Osteocyte (in vitro differentiated cells): ENCODE measurements at regions not wholly inside any gene's neighbourhood (a gene's known extent, or its start where the extent isn't known, plus 50 kb on each side); places are given as distances from the start of the nearest gene placed in this dataset.
"Not testable (repeated sequence)": the region's sequence is repeated elsewhere in the genome, so short reads cannot be mapped to it uniquely, and the experiment has no call there.

Source experiments
- DNase-seq: peaks from one replicate; pipeline ENCODE4 v3.0.0; 2021; ENCODE audit warnings: mixed read lengths; ENCODE audit not compliant: unreplicated experiment; ENCODE audit errors: extremely low spot score
- H3K27ac Mint-ChIP-seq: one replicate; pipeline ENCODE4 v1.8.0; 2021; ENCODE audit warnings: mild to moderate bottlenecking, mixed read lengths; ENCODE audit not compliant: unreplicated experiment
- H3K27me3 Mint-ChIP-seq: one replicate; pipeline ENCODE4 v1.8.0; 2021; ENCODE audit warnings: mixed read lengths; ENCODE audit not compliant: unreplicated experiment
- H3K36me3 Mint-ChIP-seq: one replicate; pipeline ENCODE4 v1.8.0; 2021; ENCODE audit warnings: mixed read lengths; ENCODE audit not compliant: unreplicated experiment
- H3K4me1 Mint-ChIP-seq: one replicate; pipeline ENCODE4 v1.8.0; 2021; ENCODE audit warnings: mixed read lengths; ENCODE audit not compliant: unreplicated experiment
- H3K4me3 Mint-ChIP-seq: one replicate; pipeline ENCODE4 v1.8.0; 2021; ENCODE audit warnings: mild to moderate bottlenecking, moderate library complexity, mixed read lengths; ENCODE audit not compliant: unreplicated experiment
- H3K9me3 Mint-ChIP-seq: one replicate; pipeline ENCODE4 v1.8.0; 2021; ENCODE audit warnings: mixed read lengths; ENCODE audit not compliant: unreplicated experiment
- TF ChIP-seq, protein P1 (sequence below): fragments of 200-600 bp; sonication (generic); IDR thresholded peaks from 2 replicates; pipeline ENCODE4 v1.5.0; 2021; ENCODE audit warnings: antibody characterized with exemption, mild to moderate bottlenecking, moderate library complexity

DNA sequence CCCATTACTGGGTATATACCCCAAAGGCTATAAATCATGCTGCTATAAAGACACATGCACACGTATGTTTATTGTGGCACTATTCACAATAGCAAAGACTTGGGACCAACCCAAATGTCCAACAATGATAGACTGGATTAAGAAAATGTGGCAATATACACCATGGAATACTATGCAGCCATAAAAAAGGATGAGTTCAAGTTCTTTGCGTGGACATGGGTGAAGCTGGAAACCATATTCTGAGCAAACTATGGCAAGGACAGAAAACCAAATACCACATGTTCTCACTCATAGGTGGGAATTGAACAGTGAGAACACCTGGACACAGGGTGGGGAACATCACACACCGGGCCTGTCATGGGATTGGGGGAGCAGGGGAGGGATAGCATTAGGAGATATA is 54.4 kb upstream of the MUCL1 start:
- not testable (repeated sequence) for H3K4me1 Mint-ChIP-seq, H3K36me3 Mint-ChIP-seq, H3K27me3 Mint-ChIP-seq, H3K9me3 Mint-ChIP-seq, H3K27ac Mint-ChIP-seq, DNase-seq, H3K4me3 Mint-ChIP-seq

DNA sequence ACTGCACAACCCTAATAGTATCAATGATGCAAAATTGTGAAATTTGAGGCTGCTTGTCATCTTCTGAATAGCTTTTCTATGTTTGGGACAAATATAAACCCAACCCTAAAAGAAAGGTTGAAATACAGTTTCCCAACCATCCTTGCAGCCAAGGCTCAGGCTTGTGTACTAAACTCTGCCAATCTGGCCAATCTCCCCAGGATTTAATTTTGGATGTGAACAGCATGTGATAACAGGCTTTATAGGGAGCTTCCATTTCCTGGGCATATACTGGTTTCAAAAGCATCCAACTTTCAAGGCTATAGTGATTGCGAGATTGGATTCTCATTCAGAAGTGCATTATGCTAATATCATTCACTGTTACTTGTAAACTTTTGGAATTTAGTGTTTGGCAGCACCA is 55.7 kb upstream of the MUCL1 start:
- no peak for DNase-seq
- no peak overlapping the region for H3K4me3 Mint-ChIP-seq
- no peaks in the 10 kb centered on the region for H3K4me1 Mint-ChIP-seq
- no peak overlapping the region for H3K27ac Mint-ChIP-seq
- TF ChIP-seq, protein P1, sequence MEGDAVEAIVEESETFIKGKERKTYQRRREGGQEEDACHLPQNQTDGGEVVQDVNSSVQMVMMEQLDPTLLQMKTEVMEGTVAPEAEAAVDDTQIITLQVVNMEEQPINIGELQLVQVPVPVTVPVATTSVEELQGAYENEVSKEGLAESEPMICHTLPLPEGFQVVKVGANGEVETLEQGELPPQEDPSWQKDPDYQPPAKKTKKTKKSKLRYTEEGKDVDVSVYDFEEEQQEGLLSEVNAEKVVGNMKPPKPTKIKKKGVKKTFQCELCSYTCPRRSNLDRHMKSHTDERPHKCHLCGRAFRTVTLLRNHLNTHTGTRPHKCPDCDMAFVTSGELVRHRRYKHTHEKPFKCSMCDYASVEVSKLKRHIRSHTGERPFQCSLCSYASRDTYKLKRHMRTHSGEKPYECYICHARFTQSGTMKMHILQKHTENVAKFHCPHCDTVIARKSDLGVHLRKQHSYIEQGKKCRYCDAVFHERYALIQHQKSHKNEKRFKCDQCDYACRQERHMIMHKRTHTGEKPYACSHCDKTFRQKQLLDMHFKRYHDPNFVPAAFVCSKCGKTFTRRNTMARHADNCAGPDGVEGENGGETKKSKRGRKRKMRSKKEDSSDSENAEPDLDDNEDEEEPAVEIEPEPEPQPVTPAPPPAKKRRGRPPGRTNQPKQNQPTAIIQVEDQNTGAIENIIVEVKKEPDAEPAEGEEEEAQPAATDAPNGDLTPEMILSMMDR, result no peak
- H3K9me3 Mint-ChIP-seq, result no peaks in the 10 kb centered on the region
- no peaks in the 10 kb centered on the region for H3K27me3 Mint-ChIP-seq
- no peaks in the 10 kb centered on the region for H3K36me3 Mint-ChIP-seq

DNA sequence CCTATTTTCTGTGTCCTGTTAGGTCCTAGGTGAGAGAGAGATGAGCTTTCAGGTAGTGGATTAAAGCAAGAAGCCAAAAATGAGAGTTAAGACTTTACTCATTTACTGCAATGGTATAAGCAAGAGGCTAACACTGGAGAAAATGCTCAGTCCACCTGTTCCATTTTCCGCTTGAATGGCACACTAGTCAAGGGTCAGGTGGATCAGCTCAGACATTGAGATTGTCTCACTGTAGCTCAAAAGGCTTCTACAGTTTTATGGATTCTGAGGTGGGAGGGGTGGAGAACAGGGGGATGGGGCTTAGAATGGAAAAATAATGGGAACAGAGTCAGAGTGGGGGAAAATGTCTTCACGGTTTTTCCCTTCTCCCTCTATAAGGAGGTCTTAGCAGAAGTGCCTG is 57.3 kb upstream of the MUCL1 start:
- TF ChIP-seq, protein P1, result no peak
- no peaks in the 10 kb centered on the region for H3K27me3 Mint-ChIP-seq
- H3K36me3 Mint-ChIP-seq, result no peaks in the 10 kb centered on the region
- no peak overlapping the region for H3K4me3 Mint-ChIP-seq
- DNase-seq, result no peak
- no peaks in the 10 kb centered on the region for H3K4me1 Mint-ChIP-seq
- no peak overlapping the region for H3K27ac Mint-ChIP-seq
- H3K9me3 Mint-ChIP-seq, result no peaks in the 10 kb centered on the region

DNA sequence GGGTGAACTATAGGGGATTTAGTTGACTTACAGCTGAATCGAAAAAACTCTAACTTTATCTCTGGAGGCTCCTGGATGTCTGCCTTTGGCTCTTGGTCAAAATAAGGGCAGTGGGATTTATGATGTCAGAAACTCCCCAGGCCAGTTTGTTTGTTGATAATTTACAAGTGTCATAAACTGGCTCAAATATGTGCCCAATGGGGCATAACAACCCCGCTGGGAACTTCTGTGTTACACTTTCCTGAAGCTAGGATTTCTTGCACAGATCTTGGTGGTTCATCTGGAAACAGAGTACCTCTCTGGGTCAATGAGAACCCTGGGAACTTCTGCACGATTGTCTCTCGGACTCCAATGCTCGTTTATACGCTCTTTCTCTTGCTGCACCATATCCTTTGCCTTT is 58.7 kb upstream of the MUCL1 start:
- H3K4me3 Mint-ChIP-seq, result no peak overlapping the region
- no peaks in the 10 kb centered on the region for H3K36me3 Mint-ChIP-seq
- H3K9me3 Mint-ChIP-seq, result no peaks in the 10 kb centered on the region
- no peak overlapping the region for H3K27ac Mint-ChIP-seq
- TF ChIP-seq, protein P1, result no peak
- H3K27me3 Mint-ChIP-seq, result no peaks in the 10 kb centered on the region
- no peak for DNase-seq
- H3K4me1 Mint-ChIP-seq, result no peaks in the 10 kb centered on the region

DNA sequence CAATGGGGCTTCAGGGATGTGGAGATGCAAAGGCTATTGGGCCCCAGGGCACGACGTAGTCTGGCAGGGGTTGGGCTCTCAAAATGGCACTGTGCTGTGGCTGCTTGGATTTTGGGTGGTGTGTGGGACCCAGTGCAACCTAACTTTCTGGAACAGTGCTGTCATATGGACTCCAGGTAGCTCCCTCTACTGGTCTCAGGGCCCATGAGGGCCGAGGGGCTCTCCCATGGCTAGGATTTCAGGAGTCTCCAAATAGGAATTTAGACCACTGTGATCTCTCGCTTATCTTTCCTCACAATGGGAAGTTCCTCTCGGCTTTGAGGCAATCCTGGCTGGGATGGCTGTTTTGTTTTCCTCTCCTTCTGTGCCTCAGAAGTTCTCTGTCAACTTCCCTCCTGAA is 68.2 kb upstream of the MUCL1 start:
- no peak overlapping the region for H3K4me3 Mint-ChIP-seq
- no peaks in the 10 kb centered on the region for H3K36me3 Mint-ChIP-seq
- H3K9me3 Mint-ChIP-seq, result peaks cover 39% of the 10 kb centered on the region
- H3K27ac Mint-ChIP-seq, result no peak overlapping the region
- no peaks in the 10 kb centered on the region for H3K4me1 Mint-ChIP-seq
- no peak for DNase-seq
- TF ChIP-seq, protein P1, result no peak
- no peaks in the 10 kb centered on the region for H3K27me3 Mint-ChIP-seq

DNA sequence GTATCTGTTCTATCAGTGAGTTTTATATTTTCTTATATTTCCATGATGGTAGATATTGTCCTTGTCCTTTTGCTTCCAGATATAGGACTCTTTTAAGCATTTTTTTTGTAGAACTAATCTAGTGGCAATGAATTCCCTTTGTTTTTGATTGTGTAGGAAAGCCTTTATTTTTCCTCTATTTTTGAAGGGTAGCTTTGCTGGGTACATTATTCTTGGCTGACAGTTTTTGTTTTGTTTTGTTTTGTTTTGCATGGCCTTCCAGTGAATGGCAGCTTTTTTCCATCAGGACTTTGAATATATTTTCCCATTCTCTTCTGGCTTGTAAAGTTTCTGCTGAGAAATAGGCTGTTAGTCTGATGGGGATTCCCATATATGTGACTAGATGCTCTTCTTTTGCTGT is 70.2 kb upstream of the MUCL1 start:
- TF ChIP-seq, protein P1, result no peak
- peaks cover 39% of the 10 kb centered on the region for H3K9me3 Mint-ChIP-seq

DNA sequence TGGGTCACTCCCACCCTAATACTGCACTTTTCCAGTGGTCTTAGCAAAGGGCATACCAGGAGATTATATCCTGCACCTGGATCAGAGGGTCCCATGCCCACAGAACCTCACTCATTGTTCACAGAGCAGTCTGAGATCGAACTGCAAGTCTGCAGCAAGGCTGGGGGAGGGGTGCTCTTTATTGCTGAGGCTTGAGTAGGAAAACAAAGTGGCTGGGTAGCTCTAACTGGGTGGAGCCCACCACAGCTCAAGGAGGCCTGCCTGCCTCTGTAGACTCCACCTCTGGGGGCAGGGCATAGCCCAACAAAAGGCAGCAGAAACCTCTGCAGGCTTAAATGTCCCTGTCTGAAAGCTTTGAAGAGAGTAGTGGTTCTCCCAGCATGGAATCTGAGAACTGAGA is 77.3 kb upstream of the MUCL1 start:
- not testable (repeated sequence) for H3K4me1 Mint-ChIP-seq, H3K9me3 Mint-ChIP-seq, H3K36me3 Mint-ChIP-seq, H3K27ac Mint-ChIP-seq, DNase-seq, H3K27me3 Mint-ChIP-seq, H3K4me3 Mint-ChIP-seq

More for the DNA sequence above, 70.2 kb upstream of the MUCL1 start:
- DNase-seq, result no peak
- H3K4me1 Mint-ChIP-seq, result no peaks in the 10 kb centered on the region
- H3K4me3 Mint-ChIP-seq, result no peak overlapping the region
- H3K36me3 Mint-ChIP-seq, result no peaks in the 10 kb centered on the region
- no peak overlapping the region for H3K27ac Mint-ChIP-seq
- H3K27me3 Mint-ChIP-seq, result no peaks in the 10 kb centered on the region
